ENCODE measurements at regions not wholly inside any gene's neighbourhood (a gene's known extent, or its start where the extent isn't known, plus 50 kb on each side); places are given as distances from the start of the nearest gene placed in this dataset.

DNA sequence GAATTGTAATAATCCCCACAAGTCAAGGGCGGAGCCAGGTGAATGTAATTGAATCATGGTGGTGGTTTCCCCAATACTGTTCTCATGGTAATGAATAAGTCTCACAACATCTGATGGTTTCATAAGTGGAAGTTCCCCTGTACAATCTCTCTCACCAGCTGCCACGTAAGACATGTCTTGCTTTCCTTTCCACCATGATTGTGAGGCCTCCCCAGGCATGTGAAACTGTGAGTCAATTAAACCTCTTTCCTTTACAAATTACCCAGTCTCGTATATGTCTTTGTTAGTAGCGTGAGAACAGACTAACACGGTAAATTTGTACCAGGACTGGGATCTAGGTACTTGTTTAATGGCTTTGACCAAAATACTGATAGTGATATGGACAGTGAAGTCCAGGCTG lies 744.3 kb upstream of the REG3G start:
- 98% methylated on average over 5 of the region's 5 CpGs for WGBS (ENCODE audit: low lambda C conversion rate)
- no peaks in the 10 kb centered on the region for H3K36me3 ChIP-seq (replicated peaks in 1 of 2; ENCODE audit: control insufficient read depth in 1 of 2, insufficient read depth in 2 of 2, low read length in 2 of 2)
- H3K9ac ChIP-seq (ENCODE audit: insufficient read depth, low read depth, low read length), result no peak overlapping the region
- ChIA-PET POLR2A (no interaction called here), CTCF (ENCODE audit: low intra/inter-chr PET ratio, low total read pairs) (no interaction called here)
- peaks cover 3% of the 10 kb centered on the region for H3K79me2 ChIP-seq (ENCODE audit: insufficient read depth, low read length)
- TF ChIP-seq, protein P1, sequence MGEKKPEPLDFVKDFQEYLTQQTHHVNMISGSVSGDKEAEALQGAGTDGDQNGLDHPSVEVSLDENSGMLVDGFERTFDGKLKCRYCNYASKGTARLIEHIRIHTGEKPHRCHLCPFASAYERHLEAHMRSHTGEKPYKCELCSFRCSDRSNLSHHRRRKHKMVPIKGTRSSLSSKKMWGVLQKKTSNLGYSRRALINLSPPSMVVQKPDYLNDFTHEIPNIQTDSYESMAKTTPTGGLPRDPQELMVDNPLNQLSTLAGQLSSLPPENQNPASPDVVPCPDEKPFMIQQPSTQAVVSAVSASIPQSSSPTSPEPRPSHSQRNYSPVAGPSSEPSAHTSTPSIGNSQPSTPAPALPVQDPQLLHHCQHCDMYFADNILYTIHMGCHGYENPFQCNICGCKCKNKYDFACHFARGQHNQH (CRISPR knock-in tag; IDR thresholded peaks at IDR 0.05), result no peak
- TF ChIP-seq ARNTL (CRISPR knock-in tag; IDR thresholded peaks at IDR 0.05) (no peak), ZNF782 (CRISPR knock-in tag; IDR thresholded peaks at IDR 0.05; ENCODE audit: borderline replicate concordance) (no peak), ZNF562 (CRISPR knock-in tag; IDR thresholded peaks at IDR 0.05; ENCODE audit: borderline replicate concordance) (no peak), KLF16 (CRISPR knock-in tag; IDR thresholded peaks at IDR 0.05) (no peak), MTF1 (CRISPR knock-in tag; IDR thresholded peaks at IDR 0.05) (no peak), RCOR2 (CRISPR knock-in tag; IDR thresholded peaks at IDR 0.05) (no peak), MXD4 (CRISPR knock-in tag; IDR thresholded peaks at IDR 0.05) (no peak)
- TF ChIP-seq, protein P2, sequence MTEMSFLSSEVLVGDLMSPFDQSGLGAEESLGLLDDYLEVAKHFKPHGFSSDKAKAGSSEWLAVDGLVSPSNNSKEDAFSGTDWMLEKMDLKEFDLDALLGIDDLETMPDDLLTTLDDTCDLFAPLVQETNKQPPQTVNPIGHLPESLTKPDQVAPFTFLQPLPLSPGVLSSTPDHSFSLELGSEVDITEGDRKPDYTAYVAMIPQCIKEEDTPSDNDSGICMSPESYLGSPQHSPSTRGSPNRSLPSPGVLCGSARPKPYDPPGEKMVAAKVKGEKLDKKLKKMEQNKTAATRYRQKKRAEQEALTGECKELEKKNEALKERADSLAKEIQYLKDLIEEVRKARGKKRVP (CRISPR knock-in tag; IDR thresholded peaks at IDR 0.05), result no peak
- TF ChIP-seq, protein P3, sequence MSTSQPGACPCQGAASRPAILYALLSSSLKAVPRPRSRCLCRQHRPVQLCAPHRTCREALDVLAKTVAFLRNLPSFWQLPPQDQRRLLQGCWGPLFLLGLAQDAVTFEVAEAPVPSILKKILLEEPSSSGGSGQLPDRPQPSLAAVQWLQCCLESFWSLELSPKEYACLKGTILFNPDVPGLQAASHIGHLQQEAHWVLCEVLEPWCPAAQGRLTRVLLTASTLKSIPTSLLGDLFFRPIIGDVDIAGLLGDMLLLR (CRISPR knock-in tag; IDR thresholded peaks at IDR 0.05), result no peak
- H3K4me2 ChIP-seq (ENCODE audit: low read depth, low read length), result no peak overlapping the region
- no peak overlapping the region for H3K27ac ChIP-seq (ENCODE audit: extremely low read length, insufficient read depth, low read length)
- DNase-seq (ENCODE audit: low spot score) (no peak), ATAC-seq (no peak), FAIRE-seq (no peak)
- BruUV-seq (replicated peaks), result no TSS peak
- no peaks in the 10 kb centered on the region for H3K27me3 ChIP-seq (ENCODE audit: control insufficient read depth in 1 of 2, insufficient read depth in 2 of 2, low read length in 2 of 2)
- no peak overlapping the region for H3K4me3 ChIP-seq (replicated peaks in 1 of 3; ENCODE audit: insufficient read depth in 1 of 3, low read depth in 2 of 3, low read length in 3 of 3)
- no peaks in the 10 kb centered on the region for H4K20me1 ChIP-seq (ENCODE audit: insufficient read depth, low read length)
- H3K4me1 ChIP-seq (ENCODE audit: insufficient read depth, low read length), result no peaks in the 10 kb centered on the region
- no peak overlapping the region for H2AFZ ChIP-seq (ENCODE audit: low read length)
- intact Hi-C loops (cut with micrococcal nuclease; ENCODE audit: unreplicated experiment), result no loop called here
- in situ Hi-C loops (cut with HindIII; ENCODE audit: extremely low pct_ligation_motif_present, low pct_unique_long_range_greater_than_20kb), result no loop called here
- no peaks in the 10 kb centered on the region; the same call in 1 of the 2 replicates for H3K9me3 ChIP-seq (ENCODE audit: low read length)

Data from HepG2 (cell line).